ENCODE measurements at regions not wholly inside any gene's neighbourhood (a gene's known extent, or its start where the extent isn't known, plus 50 kb on each side); places are given as distances from the start of the nearest gene placed in this dataset.

DNA sequence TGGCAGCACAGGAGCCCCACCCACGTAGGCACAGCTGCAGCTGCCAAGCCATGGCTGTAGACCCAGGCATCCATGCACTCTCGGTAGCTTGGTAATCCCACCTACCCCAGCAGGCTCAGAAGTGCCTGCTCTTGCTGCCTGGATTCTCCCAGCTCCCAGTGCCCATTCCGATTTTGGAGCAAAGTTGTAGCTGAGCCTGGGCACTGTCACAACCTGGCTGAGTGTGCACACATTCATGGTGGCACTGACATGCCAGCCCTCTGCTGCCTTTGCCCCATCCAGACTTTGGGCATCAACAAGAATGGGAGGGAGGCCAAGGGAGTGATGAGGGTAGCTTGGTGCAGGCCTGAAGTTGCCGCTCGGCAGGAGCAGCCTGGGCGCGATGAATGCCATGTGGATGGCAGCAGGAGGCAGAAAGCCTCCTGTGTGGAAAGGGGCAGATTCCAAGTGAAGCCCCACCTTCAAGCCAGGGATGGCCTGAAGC lies 936.6 kb upstream of the PTPRD start:
- TF ChIP-seq, protein P1, sequence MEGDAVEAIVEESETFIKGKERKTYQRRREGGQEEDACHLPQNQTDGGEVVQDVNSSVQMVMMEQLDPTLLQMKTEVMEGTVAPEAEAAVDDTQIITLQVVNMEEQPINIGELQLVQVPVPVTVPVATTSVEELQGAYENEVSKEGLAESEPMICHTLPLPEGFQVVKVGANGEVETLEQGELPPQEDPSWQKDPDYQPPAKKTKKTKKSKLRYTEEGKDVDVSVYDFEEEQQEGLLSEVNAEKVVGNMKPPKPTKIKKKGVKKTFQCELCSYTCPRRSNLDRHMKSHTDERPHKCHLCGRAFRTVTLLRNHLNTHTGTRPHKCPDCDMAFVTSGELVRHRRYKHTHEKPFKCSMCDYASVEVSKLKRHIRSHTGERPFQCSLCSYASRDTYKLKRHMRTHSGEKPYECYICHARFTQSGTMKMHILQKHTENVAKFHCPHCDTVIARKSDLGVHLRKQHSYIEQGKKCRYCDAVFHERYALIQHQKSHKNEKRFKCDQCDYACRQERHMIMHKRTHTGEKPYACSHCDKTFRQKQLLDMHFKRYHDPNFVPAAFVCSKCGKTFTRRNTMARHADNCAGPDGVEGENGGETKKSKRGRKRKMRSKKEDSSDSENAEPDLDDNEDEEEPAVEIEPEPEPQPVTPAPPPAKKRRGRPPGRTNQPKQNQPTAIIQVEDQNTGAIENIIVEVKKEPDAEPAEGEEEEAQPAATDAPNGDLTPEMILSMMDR (conservative IDR thresholded peaks at IDR 0.05; ENCODE audit: low read depth, low read length), result no peak
- no peak for TF ChIP-seq EZH2 (IDR thresholded peaks at IDR 0.05; ENCODE audit: borderline replicate concordance, low read depth, low read length, poor library complexity, severe bottlenecking)
